ENCODE measurements at regions not wholly inside any gene's neighbourhood (a gene's known extent, or its start where the extent isn't known, plus 50 kb on each side); places are given as distances from the start of the nearest gene placed in this dataset.

GRCh38 chr4:43765514-43765913 is 683.1 kb downstream of the KCTD8 start:
- no peak for TF ChIP-seq ZNF274 (IDR thresholded peaks at IDR 0.05; ENCODE audit: low read depth, low read length)
- TF ChIP-seq YY1 (IDR thresholded peaks at IDR 0.05; ENCODE audit: insufficient read depth, insufficient read length) = no peak
- TF ChIP-seq SUZ12 (IDR thresholded peaks at IDR 0.05; ENCODE audit: extremely low read depth, insufficient read depth, insufficient read length) = no peak
